ENCODE measurements at regions not wholly inside any gene's neighbourhood (a gene's known extent, or its start where the extent isn't known, plus 50 kb on each side); places are given as distances from the start of the nearest gene placed in this dataset.
A peak's percentile ranks its signal among the peaks of the same experiment; 100 is the strongest.

- no peak overlapping the region for H3K4me2 ChIP-seq (ENCODE audit: low read length)
- no peaks in the 10 kb centered on the region for H3K27me3 ChIP-seq (ENCODE audit: insufficient read depth, low read length)
- peak; percentile 9 for FAIRE-seq
- no peak overlapping the region for H3K4me3 ChIP-seq (ENCODE audit: insufficient read depth, low read depth, low read length)
- no peak for TF ChIP-seq EZH2 (IDR thresholded peaks at IDR 0.05; ENCODE audit: insufficient read depth, low read length)
- TF ChIP-seq CTCF (IDR thresholded peaks at IDR 0.05; ENCODE audit: insufficient read depth, low read depth, low read length): no peak
- H3K9ac ChIP-seq (ENCODE audit: low read length): no peak overlapping the region
- H3K36me3 Mint-ChIP-seq (ENCODE audit: low read depth, unreplicated experiment): no peaks in the 10 kb centered on the region
- H3K36me3 ChIP-seq (ENCODE audit: insufficient read depth, low read length): no peaks in the 10 kb centered on the region
- no peak overlapping the region for H3K27ac Mint-ChIP-seq (ENCODE audit: unreplicated experiment)
- H3K4me3 Mint-ChIP-seq (ENCODE audit: unreplicated experiment): no peak overlapping the region
- H2AFZ ChIP-seq (ENCODE audit: low read depth, low read length): no peak overlapping the region
- no peak overlapping the region for H3K27ac ChIP-seq (ENCODE audit: low read depth, low read length)
- peak; percentile 22 for DNase-seq (ENCODE audit: low read depth)
- no peaks in the 10 kb centered on the region for H3K9me3 ChIP-seq (ENCODE audit: insufficient read depth, low read depth, low read length)
- peaks cover 18% of the 10 kb centered on the region for H3K4me1 Mint-ChIP-seq (ENCODE audit: low read depth, unreplicated experiment)
- H3K4me1 ChIP-seq (ENCODE audit: insufficient read depth, low read length): peaks cover 14% of the 10 kb centered on the region
- H3K79me2 ChIP-seq (ENCODE audit: insufficient read depth, low read length): no peaks in the 10 kb centered on the region
- H4K20me1 ChIP-seq (ENCODE audit: insufficient read depth, low read length): no peaks in the 10 kb centered on the region
- H3K9me3 Mint-ChIP-seq (ENCODE audit: unreplicated experiment): peaks cover 6% of the 10 kb centered on the region
- H3K27me3 Mint-ChIP-seq (ENCODE audit: low read depth, unreplicated experiment): no peaks in the 10 kb centered on the region
These were observed 144.9 kb downstream of the SCG2 start for GRCh38 chr2:223457301-223457700.

GRCh38 chr2:223459328-223459939 lies 142.7 kb downstream of the SCG2 start:
- no peaks in the 10 kb centered on the region for H3K9me3 ChIP-seq (ENCODE audit: insufficient read depth, low read depth, low read length)
- no peaks in the 10 kb centered on the region for H4K20me1 ChIP-seq (ENCODE audit: insufficient read depth, low read length)
- peaks cover 14% of the 10 kb centered on the region for H3K4me1 ChIP-seq (ENCODE audit: insufficient read depth, low read length)
- Mint-ChIP-seq H3K27ac (ENCODE audit: unreplicated experiment) (peak overlapping the region; percentile 47), H3K4me1 (ENCODE audit: low read depth, unreplicated experiment) (peaks cover 19% of the 10 kb centered on the region), H3K4me3 (ENCODE audit: unreplicated experiment) (no peak overlapping the region), H3K27me3 (ENCODE audit: low read depth, unreplicated experiment) (no peaks in the 10 kb centered on the region), H3K36me3 (ENCODE audit: low read depth, unreplicated experiment) (no peaks in the 10 kb centered on the region), H3K9me3 (ENCODE audit: unreplicated experiment) (peaks cover 12% of the 10 kb centered on the region)
- TF ChIP-seq CTCF (IDR thresholded peaks at IDR 0.05; ENCODE audit: insufficient read depth, low read depth, low read length) (peak; percentile 29), EZH2 (IDR thresholded peaks at IDR 0.05; ENCODE audit: insufficient read depth, low read length) (no peak)
- DNase-seq (ENCODE audit: low read depth): peak; percentile 14
- H3K36me3 ChIP-seq (ENCODE audit: insufficient read depth, low read length): no peaks in the 10 kb centered on the region
- no peak overlapping the region for H3K4me2 ChIP-seq (ENCODE audit: low read length)
- no peak overlapping the region for H2AFZ ChIP-seq (ENCODE audit: low read depth, low read length)
- H3K79me2 ChIP-seq (ENCODE audit: insufficient read depth, low read length): no peaks in the 10 kb centered on the region
- no peak for FAIRE-seq
- H3K9ac ChIP-seq (ENCODE audit: low read length): no peak overlapping the region
- H3K27me3 ChIP-seq (ENCODE audit: insufficient read depth, low read length): no peaks in the 10 kb centered on the region
- H3K27ac ChIP-seq (ENCODE audit: low read depth, low read length): no peak overlapping the region
- H3K4me3 ChIP-seq (ENCODE audit: insufficient read depth, low read depth, low read length): no peak overlapping the region

- peak overlapping the region; percentile 79 for H3K27ac Mint-ChIP-seq (ENCODE audit: unreplicated experiment)
- no peak for DNase-seq (ENCODE audit: low read depth)
These were observed 142.0 kb downstream of the SCG2 start for GRCh38 chr2:223460209-223460608.

More at GRCh38 chr2:223460209-223460608, 142.0 kb downstream of the SCG2 start:
- Histone ChIP-seq H3K27ac (ENCODE audit: low read depth, low read length) (no peak overlapping the region), H3K9me3 (ENCODE audit: insufficient read depth, low read depth, low read length) (no peaks in the 10 kb centered on the region), H3K4me2 (ENCODE audit: low read length) (peak overlapping the region; percentile 70), H3K79me2 (ENCODE audit: insufficient read depth, low read length) (no peaks in the 10 kb centered on the region), H2AFZ (ENCODE audit: low read depth, low read length) (no peak overlapping the region), H3K27me3 (ENCODE audit: insufficient read depth, low read length) (no peaks in the 10 kb centered on the region), H3K9ac (ENCODE audit: low read length) (no peak overlapping the region), H3K4me3 (ENCODE audit: insufficient read depth, low read depth, low read length) (no peak overlapping the region), H4K20me1 (ENCODE audit: insufficient read depth, low read length) (no peaks in the 10 kb centered on the region), H3K36me3 (ENCODE audit: insufficient read depth, low read length) (no peaks in the 10 kb centered on the region), H3K4me1 (ENCODE audit: insufficient read depth, low read length) (peaks cover 14% of the 10 kb centered on the region)
- Mint-ChIP-seq H3K4me1 (ENCODE audit: low read depth, unreplicated experiment) (peaks cover 19% of the 10 kb centered on the region), H3K9me3 (ENCODE audit: unreplicated experiment) (peaks cover 16% of the 10 kb centered on the region), H3K36me3 (ENCODE audit: low read depth, unreplicated experiment) (no peaks in the 10 kb centered on the region), H3K27me3 (ENCODE audit: low read depth, unreplicated experiment) (no peaks in the 10 kb centered on the region), H3K4me3 (ENCODE audit: unreplicated experiment) (no peak overlapping the region)
- TF ChIP-seq EZH2 (IDR thresholded peaks at IDR 0.05; ENCODE audit: insufficient read depth, low read length): no peak
- TF ChIP-seq CTCF (IDR thresholded peaks at IDR 0.05; ENCODE audit: insufficient read depth, low read depth, low read length): no peak
- no peak for FAIRE-seq
